Thymus (tissue), 11 donors: ENCODE measurements at regions not wholly inside any gene's neighbourhood (a gene's known extent, or its start where the extent isn't known, plus 50 kb on each side); places are given as distances from the start of the nearest gene placed in this dataset.

Source experiments
- DNase-seq, 9 donors: peaks; one replicate each; pipeline ENCODE4 v3.0.0-alpha.2; 2013; ENCODE audit warnings: low spot score in 9 of 9, low read depth in 6 of 9, missing footprints in 1 of 9
- H3K27ac ChIP-seq, 2 donors: one replicate each; pipeline ENCODE4 v1.5.1; 2013; ENCODE audit warnings: control low read depth in 1 of 2, low read depth in 1 of 2, low read length in 1 of 2, mild to moderate bottlenecking in 1 of 2, moderate library complexity in 1 of 2
- H3K27me3 ChIP-seq, 2 donors: one replicate each; pipeline ENCODE4 v1.5.1; 2013; ENCODE audit warnings: low read length in 1 of 2; ENCODE audit not compliant: control insufficient read depth in 2 of 2, insufficient read depth in 1 of 2
- H3K36me3 ChIP-seq, 2 donors: one replicate each; pipeline ENCODE4 v1.5.1; 2013; ENCODE audit warnings: low read length in 1 of 2, mild to moderate bottlenecking in 1 of 2, moderate library complexity in 1 of 2; ENCODE audit not compliant: control insufficient read depth in 2 of 2, insufficient read depth in 2 of 2
- H3K4me1 ChIP-seq, 2 donors: one replicate each; pipeline ENCODE4 v1.5.1; 2013; ENCODE audit warnings: low read length in 2 of 2; ENCODE audit not compliant: control insufficient read depth in 2 of 2, insufficient read depth in 2 of 2
- H3K4me3 ChIP-seq, 2 donors: one replicate each; pipeline ENCODE4 v1.5.1; 2013; ENCODE audit warnings: low read length in 2 of 2, control low read depth in 1 of 2, mild to moderate bottlenecking in 1 of 2
- H3K9me3 ChIP-seq, 2 donors: one replicate each; pipeline ENCODE4 v1.5.1; 2013; ENCODE audit warnings: low read length in 1 of 2, mild to moderate bottlenecking in 1 of 2; ENCODE audit not compliant: control insufficient read depth in 2 of 2, insufficient read depth in 1 of 2
- WGBS: extraction: QIAGEN DNeasy Blood & Tissue Kit; methylation state at CpG from one replicate; pipeline ENCODE4 v1.1.7; 2013; 5-methylcytosine and 5-hydroxymethylcytosine counted together
- donor health status: healthy.

GRCh38 chr14:71749613-71750238 lies 182.5 kb upstream of the RGS6 start:
- peaks cover 0 to 10% of the 10 kb centered on the region in 2 donors for H3K9me3 ChIP-seq
- no peak overlapping the region for H3K27ac ChIP-seq
- no peak overlapping the region for H3K4me3 ChIP-seq
- no peaks in the 10 kb centered on the region for H3K27me3 ChIP-seq
- peak in 1 of 9 donors; percentile 28 for DNase-seq
- H3K36me3 ChIP-seq: no peaks in the 10 kb centered on the region
- 30% methylated on average over 8 of the region's 8 CpGs for WGBS
- H3K4me1 ChIP-seq: peaks cover 0 to 10% of the 10 kb centered on the region in 2 donors

GRCh38 chr14:71751264-71751663 lies 181.0 kb upstream of the RGS6 start:
- Histone ChIP-seq H3K27me3 (no peaks in the 10 kb centered on the region), H3K36me3 (no peaks in the 10 kb centered on the region), H3K4me1 (peaks cover 0 to 10% of the 10 kb centered on the region in 2 donors), H3K27ac (no peak overlapping the region), H3K4me3 (no peak overlapping the region), H3K9me3 (peaks cover 0 to 10% of the 10 kb centered on the region in 2 donors)
- 97% methylated on average over 2 of the region's 2 CpGs for WGBS
- no peak for DNase-seq

DNA sequence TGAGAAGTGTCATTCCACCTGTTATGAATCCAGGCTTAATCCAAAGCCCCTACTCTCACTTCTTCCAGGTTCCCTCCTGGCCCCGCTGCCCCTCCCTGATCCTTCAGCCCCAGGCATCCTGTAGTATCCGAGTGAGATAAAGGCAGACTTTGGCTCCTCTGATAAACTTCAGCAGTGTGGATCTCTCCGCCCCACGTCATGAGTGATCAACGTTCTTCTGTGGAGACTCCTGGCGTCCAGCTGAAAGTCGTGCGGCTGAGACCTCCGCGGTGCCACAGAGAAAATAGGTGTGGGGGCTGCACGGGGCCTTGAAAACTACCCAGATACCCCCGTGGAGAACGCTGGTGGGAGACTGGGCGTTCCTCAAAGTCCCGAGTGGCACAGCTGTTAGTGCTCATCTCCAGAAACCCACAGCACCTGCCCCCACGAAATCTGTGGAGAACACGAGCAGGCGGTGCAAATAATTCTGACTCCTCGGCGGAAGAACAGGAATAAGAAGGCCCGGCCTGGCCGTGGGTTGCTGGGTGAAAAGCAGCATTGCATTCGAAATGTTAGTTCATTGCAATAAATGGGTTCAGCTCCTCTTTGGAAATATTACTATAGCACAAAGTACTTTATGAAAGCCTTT lies 180.0 kb upstream of the RGS6 start:
- no peak overlapping the region for H3K27ac ChIP-seq
- H3K4me3 ChIP-seq: no peak overlapping the region
- no peak for DNase-seq
- peaks cover 0 to 10% of the 10 kb centered on the region in 2 donors for H3K4me1 ChIP-seq
- WGBS: 96% methylated on average over 23 of the region's 23 CpGs
- peaks cover 0 to 10% of the 10 kb centered on the region in 2 donors for H3K9me3 ChIP-seq
- H3K27me3 ChIP-seq: no peaks in the 10 kb centered on the region
- H3K36me3 ChIP-seq: no peaks in the 10 kb centered on the region

GRCh38 chr14:71753126-71753830 lies 179.0 kb upstream of the RGS6 start:
- no peaks in the 10 kb centered on the region for H3K36me3 ChIP-seq

DNA sequence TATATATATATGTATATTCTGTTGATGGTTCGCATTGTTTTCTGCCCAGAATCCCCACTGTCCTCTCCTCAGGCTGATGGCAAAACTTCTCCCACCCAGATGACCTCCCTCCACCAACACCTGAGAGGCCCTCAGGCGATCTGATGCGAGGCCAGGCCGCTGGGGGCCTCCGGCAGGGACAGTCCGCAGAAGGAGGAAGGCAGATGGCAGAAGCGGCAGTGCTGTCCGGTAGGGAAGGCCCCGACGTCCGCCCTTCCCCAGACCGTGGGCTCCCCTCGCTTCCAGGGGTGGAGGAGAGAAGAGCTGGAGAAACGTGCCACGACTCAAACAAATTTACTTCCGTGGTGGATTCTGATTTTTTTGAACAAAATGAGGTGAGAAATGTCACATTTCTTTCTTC lies 178.3 kb upstream of the RGS6 start:
- DNase-seq: no peak
- 95% methylated on average over 16 of the region's 16 CpGs for WGBS
- H3K4me3 ChIP-seq: no peak overlapping the region

More at GRCh38 chr14:71753126-71753830, 179.0 kb upstream of the RGS6 start:
- Histone ChIP-seq H3K9me3 (peaks cover 0 to 6% of the 10 kb centered on the region in 2 donors), H3K27me3 (no peaks in the 10 kb centered on the region), H3K4me3 (no peak overlapping the region), H3K4me1 (peaks cover 0 to 10% of the 10 kb centered on the region in 2 donors), H3K27ac (no peak overlapping the region)
- 43% methylated on average over 21 of the region's 21 CpGs for WGBS
- peak; percentile 34 to 79 (median 61) for DNase-seq

GRCh38 chr14:71754422-71755095 lies 177.7 kb upstream of the RGS6 start:
- Histone ChIP-seq H3K36me3 (no peaks in the 10 kb centered on the region), H3K4me3 (no peak overlapping the region), H3K9me3 (no peaks in the 10 kb centered on the region), H3K27ac (no peak overlapping the region), H3K4me1 (peaks cover 0 to 15% of the 10 kb centered on the region in 2 donors), H3K27me3 (no peaks in the 10 kb centered on the region)
- 95% methylated on average over 17 of the region's 17 CpGs for WGBS
- DNase-seq: no peak

More for the DNA sequence above, 178.3 kb upstream of the RGS6 start:
- no peaks in the 10 kb centered on the region for H3K9me3 ChIP-seq
- H3K27ac ChIP-seq: no peak overlapping the region
- H3K36me3 ChIP-seq: no peaks in the 10 kb centered on the region
- peaks cover 0 to 15% of the 10 kb centered on the region in 2 donors for H3K4me1 ChIP-seq
- H3K27me3 ChIP-seq: no peaks in the 10 kb centered on the region

DNA sequence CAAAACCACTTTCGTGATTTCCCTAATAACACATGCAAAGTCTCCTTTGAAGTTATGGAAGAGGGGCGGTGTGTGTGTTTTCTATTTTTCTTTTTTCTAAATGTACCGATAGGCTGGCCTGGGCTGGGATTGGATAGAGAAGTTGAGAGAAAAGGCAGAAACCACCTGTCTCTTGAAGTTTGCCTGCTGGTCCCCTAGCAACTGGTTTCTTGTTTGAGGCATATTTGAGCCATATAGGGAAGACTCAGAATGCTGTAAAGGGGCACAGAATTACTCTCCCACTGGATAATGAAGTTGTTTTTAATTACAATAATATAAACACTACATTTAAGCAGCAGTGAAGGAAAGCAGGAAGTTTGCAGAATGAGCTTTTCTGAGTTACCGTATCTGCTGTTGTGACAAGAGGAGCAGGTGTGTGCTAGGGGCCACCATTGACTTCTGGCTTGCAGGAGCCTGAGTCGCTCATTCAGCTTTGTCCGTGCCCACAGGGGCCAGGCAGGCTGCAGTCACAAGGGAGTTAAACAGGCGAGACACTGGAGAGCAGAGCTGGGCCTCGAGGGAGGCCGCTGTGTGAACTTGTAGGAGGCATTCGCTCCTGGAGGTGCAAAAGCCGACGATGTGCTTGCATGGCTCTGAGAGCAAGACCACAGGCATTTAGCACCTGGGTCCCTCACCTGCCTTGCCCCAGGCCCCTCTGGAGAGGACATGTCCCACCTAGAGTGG lies 173.8 kb upstream of the RGS6 start:
- Histone ChIP-seq H3K4me3 (no peak overlapping the region), H3K36me3 (no peaks in the 10 kb centered on the region), H3K27ac (no peak overlapping the region), H3K27me3 (no peaks in the 10 kb centered on the region), H3K9me3 (no peaks in the 10 kb centered on the region), H3K4me1 (peaks cover 0 to 5% of the 10 kb centered on the region in 2 donors)
- no peak for DNase-seq
- WGBS: 86% methylated on average over 12 of the region's 12 CpGs

- Histone ChIP-seq H3K36me3 (no peaks in the 10 kb centered on the region), H3K27me3 (no peaks in the 10 kb centered on the region), H3K4me1 (peaks cover 0 to 5% of the 10 kb centered on the region in 2 donors), H3K9me3 (no peaks in the 10 kb centered on the region), H3K27ac (no peak overlapping the region), H3K4me3 (no peak overlapping the region)
- no peak for DNase-seq
- 94% methylated on average over 4 of the region's 4 CpGs for WGBS
Measured at GRCh38 chr14:71762575-71762974, 169.7 kb upstream of the RGS6 start.
